Panc1 (cell line): ENCODE measurements at regions not wholly inside any gene's neighbourhood (a gene's known extent, or its start where the extent isn't known, plus 50 kb on each side); places are given as distances from the start of the nearest gene placed in this dataset.

Source experiments
- POLR2AphosphoS5 ChIP-seq: IDR thresholded peaks from 2 replicates; pipeline ENCODE4 v1.6.1; 2012; ENCODE audit warnings: mild to moderate bottlenecking, low read depth, low read length, moderate library complexity
- SIN3A ChIP-seq: IDR thresholded peaks from 2 replicates; pipeline ENCODE4 v1.6.1; 2012; ENCODE audit warnings: low read depth, mild to moderate bottlenecking, low read length, moderate library complexity, borderline replicate concordance; ENCODE audit not compliant: insufficient read depth
- TCF7L2 ChIP-seq: IDR thresholded peaks from 2 replicates; pipeline ENCODE4 v1.6.1; 2011; ENCODE audit warnings: mild to moderate bottlenecking, low read depth, low read length, inconsistent platforms
- TF ChIP-seq, protein P1 (sequence below): fragments of 450-650 bp; IDR thresholded peaks from 2 replicates; pipeline ENCODE4 v1.5.1; 2017; ENCODE audit warnings: mild to moderate bottlenecking

DNA sequence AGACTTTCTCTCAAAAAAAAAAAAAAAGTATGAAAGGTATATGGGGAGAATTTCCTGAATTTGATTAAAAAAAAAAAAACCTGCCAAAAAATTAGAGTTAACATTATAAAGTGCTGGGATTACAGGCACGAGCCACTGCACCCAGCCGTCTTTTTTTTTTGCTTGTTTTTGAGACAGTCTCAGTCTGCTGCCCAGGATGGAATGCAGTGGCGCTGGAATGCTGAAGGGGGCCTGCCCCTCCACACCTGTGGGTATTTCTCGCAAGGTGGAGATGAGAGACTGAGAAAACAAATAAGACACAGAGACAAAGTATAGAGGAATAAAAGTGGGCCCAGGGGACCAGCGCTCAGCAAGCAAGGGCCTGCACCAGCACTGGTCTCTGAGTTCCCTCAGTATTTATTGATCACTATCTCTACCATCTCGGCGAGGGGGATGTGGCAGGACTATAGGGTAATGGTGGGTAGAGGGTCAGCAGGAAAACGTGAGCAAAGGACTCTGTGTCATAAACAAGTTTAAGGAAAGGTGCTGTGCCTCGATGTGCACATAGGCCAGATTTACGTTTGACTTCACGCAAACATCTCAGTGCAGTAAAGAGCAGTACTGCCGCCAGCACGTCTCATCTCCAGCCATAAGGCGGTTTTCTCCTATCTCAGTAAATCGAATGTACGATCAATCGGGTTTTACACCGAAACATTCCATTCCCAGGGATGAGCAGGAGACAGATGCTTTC lies 117.2 kb downstream of the GOSR1 start:
- TF ChIP-seq, protein P1, sequence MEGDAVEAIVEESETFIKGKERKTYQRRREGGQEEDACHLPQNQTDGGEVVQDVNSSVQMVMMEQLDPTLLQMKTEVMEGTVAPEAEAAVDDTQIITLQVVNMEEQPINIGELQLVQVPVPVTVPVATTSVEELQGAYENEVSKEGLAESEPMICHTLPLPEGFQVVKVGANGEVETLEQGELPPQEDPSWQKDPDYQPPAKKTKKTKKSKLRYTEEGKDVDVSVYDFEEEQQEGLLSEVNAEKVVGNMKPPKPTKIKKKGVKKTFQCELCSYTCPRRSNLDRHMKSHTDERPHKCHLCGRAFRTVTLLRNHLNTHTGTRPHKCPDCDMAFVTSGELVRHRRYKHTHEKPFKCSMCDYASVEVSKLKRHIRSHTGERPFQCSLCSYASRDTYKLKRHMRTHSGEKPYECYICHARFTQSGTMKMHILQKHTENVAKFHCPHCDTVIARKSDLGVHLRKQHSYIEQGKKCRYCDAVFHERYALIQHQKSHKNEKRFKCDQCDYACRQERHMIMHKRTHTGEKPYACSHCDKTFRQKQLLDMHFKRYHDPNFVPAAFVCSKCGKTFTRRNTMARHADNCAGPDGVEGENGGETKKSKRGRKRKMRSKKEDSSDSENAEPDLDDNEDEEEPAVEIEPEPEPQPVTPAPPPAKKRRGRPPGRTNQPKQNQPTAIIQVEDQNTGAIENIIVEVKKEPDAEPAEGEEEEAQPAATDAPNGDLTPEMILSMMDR: no peak
- TF ChIP-seq SIN3A (no peak), TCF7L2 (no peak), POLR2AphosphoS5 (no peak)
